ENCODE measurements at regions not wholly inside any gene's neighbourhood (a gene's known extent, or its start where the extent isn't known, plus 50 kb on each side); places are given as distances from the start of the nearest gene placed in this dataset.
"Not testable (repeated sequence)": the region's sequence is repeated elsewhere in the genome, so short reads cannot be mapped to it uniquely, and the experiment has no call there.

DNA sequence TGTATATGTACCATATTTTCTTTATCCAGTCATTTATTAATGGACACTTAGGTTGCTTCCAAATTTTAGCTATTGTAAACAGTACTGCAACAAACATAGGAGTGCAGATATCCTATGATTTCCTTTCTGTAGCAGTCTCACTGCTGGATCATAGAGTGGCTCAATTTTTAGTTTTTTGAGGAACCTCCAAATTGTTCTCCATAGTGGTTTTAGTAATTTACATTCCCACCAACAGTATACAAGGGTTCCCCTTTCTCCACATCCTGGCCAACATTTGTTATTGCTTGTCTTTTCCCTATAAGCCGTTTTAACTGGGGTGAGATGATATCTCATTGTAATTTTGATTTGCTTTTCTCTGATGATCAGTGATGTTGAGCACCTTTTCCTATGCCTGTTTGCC is 114.3 kb downstream of the TMEM17 start:
- POLR2A ChIA-PET = no interaction called here
- Histone ChIP-seq H3K4me3 (ENCODE audit: low read depth, low read length) (no peak overlapping the region), H3K27me3 (ENCODE audit: control insufficient read depth, insufficient read depth, low read length) (peaks cover 2% of the 10 kb centered on the region), H3K36me3 (ENCODE audit: control insufficient read depth, insufficient read depth, low read length) (no peaks in the 10 kb centered on the region)
- CTCF ChIA-PET = no interaction called here
- TF ChIP-seq, protein P1, sequence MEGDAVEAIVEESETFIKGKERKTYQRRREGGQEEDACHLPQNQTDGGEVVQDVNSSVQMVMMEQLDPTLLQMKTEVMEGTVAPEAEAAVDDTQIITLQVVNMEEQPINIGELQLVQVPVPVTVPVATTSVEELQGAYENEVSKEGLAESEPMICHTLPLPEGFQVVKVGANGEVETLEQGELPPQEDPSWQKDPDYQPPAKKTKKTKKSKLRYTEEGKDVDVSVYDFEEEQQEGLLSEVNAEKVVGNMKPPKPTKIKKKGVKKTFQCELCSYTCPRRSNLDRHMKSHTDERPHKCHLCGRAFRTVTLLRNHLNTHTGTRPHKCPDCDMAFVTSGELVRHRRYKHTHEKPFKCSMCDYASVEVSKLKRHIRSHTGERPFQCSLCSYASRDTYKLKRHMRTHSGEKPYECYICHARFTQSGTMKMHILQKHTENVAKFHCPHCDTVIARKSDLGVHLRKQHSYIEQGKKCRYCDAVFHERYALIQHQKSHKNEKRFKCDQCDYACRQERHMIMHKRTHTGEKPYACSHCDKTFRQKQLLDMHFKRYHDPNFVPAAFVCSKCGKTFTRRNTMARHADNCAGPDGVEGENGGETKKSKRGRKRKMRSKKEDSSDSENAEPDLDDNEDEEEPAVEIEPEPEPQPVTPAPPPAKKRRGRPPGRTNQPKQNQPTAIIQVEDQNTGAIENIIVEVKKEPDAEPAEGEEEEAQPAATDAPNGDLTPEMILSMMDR (IDR thresholded peaks at IDR 0.05; ENCODE audit: insufficient read depth, low read depth, low read length) = no peak
- no peak for DNase-seq (ENCODE audit: low read depth)

DNA sequence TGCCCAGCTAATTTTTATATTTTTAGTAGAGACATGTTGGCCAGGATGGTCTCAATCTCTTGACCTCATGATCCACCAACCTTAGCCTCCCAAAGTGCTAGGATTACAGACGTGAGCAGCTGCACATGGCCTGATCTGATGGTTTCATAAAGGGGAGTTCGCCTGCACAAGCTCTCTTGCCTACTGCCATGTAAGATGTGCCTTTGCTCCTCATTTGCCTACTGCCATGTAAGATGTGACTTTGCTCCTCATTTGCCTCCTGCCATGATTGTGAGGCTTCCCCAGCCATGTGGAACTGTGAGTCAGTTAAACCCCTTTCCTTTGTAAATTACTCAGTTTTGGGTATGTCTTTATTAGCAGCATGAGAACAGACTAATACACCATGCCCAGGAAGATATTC is 119.6 kb downstream of the TMEM17 start:
- POLR2A ChIA-PET; H3K36me3 ChIP-seq (ENCODE audit: control insufficient read depth, insufficient read depth, low read length); DNase-seq (ENCODE audit: low read depth); H3K4me3 ChIP-seq (ENCODE audit: low read depth, low read length); CTCF ChIA-PET; H3K27me3 ChIP-seq (ENCODE audit: control insufficient read depth, insufficient read depth, low read length): not testable (repeated sequence)

DNA sequence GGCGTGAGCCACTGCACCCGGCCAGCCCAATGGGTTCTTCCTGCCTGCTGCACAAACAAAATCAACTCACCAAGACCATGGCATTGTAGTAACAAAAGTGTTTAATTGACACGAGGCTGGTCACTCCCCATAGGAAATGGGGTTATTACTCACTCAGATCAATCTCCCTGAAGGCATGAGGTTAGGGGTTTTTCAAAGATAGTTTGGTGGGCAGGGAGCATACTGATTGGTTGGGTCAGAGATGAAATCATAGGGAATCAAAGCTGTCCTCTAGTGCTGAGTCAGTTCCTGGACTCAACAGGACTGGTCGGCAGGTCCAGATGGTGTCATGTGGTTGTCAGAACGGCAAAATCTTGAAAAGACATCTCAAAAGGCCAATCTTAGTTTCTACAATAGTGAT is 122.1 kb downstream of the TMEM17 start:
- Histone ChIP-seq H3K36me3 (ENCODE audit: control insufficient read depth, insufficient read depth, low read length) (no peaks in the 10 kb centered on the region), H3K27me3 (ENCODE audit: control insufficient read depth, insufficient read depth, low read length) (0 out of 2 replicates have a peak, but pooled peaks cover 2% of the 10 kb centered on the region), H3K4me3 (ENCODE audit: low read depth, low read length) (no peak overlapping the region)
- ChIA-PET POLR2A (no interaction called here), CTCF (no interaction called here)
- DNase-seq (ENCODE audit: low read depth) = no peak
- TF ChIP-seq, protein P1 (IDR thresholded peaks at IDR 0.05; ENCODE audit: insufficient read depth, low read depth, low read length) = no peak

DNA sequence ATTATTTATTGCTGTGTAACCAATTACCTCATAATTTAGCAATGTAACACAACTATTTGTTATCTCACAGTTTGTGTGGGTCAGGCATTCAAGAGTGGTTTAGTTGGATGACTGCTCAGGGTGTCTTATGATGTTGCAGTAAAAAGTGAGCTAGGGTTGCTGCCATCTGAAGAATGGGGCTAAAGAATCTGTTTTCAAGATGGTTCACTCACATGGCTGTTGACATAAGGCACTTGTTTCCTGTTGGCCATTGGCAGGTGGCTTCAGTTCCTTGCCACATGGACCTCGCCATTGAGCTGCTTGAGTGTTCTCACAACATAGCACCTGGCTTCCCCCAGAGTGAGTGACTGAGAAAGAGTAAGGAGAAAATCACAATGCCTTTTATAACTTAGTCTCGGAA is 123.2 kb downstream of the TMEM17 start:
- ChIA-PET CTCF (interaction anchor here (0.9 to 1.1 kb wide), 2 partner anchors 26 to 48 kb away, joined by 3 read pairs; no protein-coding TSS in a partner anchor), POLR2A (no interaction called here)

DNA sequence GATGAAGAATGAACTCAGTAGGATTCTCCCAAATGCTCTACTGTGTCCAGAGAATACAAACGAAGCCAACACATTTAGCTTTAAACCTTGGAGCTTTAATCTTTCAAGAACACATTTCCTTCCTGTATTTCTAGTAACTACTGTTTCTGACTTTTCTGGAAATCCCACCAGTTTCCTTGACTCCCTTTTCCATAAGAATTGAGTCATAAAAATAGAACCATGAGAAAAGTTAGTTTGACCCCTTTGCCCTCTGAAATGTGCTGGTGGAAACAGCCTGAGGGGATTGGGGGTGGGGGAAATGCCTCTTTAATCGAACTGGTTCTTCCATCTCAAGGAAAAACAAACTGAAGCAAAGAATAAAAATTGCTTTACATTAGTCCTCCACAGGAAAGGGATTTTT is 123.9 kb downstream of the TMEM17 start:
- no peak for DNase-seq (ENCODE audit: low read depth)
- CTCF ChIA-PET = interaction anchor here (1.1 kb wide), 1 partner anchor 48 kb away, joined by 3 read pairs; no protein-coding TSS in a partner anchor
- Histone ChIP-seq H3K4me3 (ENCODE audit: low read depth, low read length) (no peak overlapping the region), H3K27me3 (ENCODE audit: control insufficient read depth, insufficient read depth, low read length) (0 out of 2 replicates have a peak, but pooled peaks cover 2% of the 10 kb centered on the region), H3K36me3 (ENCODE audit: control insufficient read depth, insufficient read depth, low read length) (no peaks in the 10 kb centered on the region)
- POLR2A ChIA-PET = no interaction called here
- TF ChIP-seq, protein P1 (IDR thresholded peaks at IDR 0.05; ENCODE audit: insufficient read depth, low read depth, low read length) = no peak

More for the DNA sequence above, 123.2 kb downstream of the TMEM17 start:
- peak; percentile 15 for DNase-seq (ENCODE audit: low read depth)
- no peak overlapping the region for H3K4me3 ChIP-seq (ENCODE audit: low read depth, low read length)
- 0 out of 2 replicates have a peak, but pooled peaks cover 2% of the 10 kb centered on the region for H3K27me3 ChIP-seq (ENCODE audit: control insufficient read depth, insufficient read depth, low read length)
- TF ChIP-seq, protein P1 (IDR thresholded peaks at IDR 0.05; ENCODE audit: insufficient read depth, low read depth, low read length) = no peak
- no peaks in the 10 kb centered on the region for H3K36me3 ChIP-seq (ENCODE audit: control insufficient read depth, insufficient read depth, low read length)

DNA sequence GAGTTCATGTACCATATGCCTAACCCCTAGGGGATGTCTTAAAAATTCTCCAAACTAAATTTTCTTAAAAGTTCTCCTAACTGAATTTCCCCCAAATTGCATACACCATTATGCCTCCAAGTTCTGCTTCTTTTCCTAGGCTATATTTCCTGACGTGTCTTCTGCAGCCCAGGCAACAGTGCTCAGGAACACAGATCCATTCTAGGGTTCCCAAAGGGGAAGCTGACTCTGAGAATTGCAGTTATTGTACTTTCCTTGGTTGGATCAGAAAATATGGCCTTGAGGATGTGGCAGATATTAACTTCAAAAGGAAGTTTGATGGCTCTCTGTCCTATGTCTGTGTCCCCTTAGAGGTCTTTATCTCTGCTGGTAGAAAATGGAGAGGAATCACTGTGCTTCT is 124.3 kb downstream of the TMEM17 start:
- DNase-seq (ENCODE audit: low read depth) = no peak
- ChIA-PET POLR2A (no interaction called here), CTCF (no interaction called here)
- no peak overlapping the region for H3K4me3 ChIP-seq (ENCODE audit: low read depth, low read length)
- no peaks in the 10 kb centered on the region for H3K36me3 ChIP-seq (ENCODE audit: control insufficient read depth, insufficient read depth, low read length)
- TF ChIP-seq, protein P1 (IDR thresholded peaks at IDR 0.05; ENCODE audit: insufficient read depth, low read depth, low read length) = no peak
- H3K27me3 ChIP-seq (ENCODE audit: control insufficient read depth, insufficient read depth, low read length) = 0 out of 2 replicates have a peak, but pooled peaks cover 2% of the 10 kb centered on the region

All from BJ (cell line).